GM19240 (cell line): ENCODE measurements at regions not wholly inside any gene's neighbourhood (a gene's known extent, or its start where the extent isn't known, plus 50 kb on each side); places are given as distances from the start of the nearest gene placed in this dataset.
"Not testable (repeated sequence)": the region's sequence is repeated elsewhere in the genome, so short reads cannot be mapped to it uniquely, and the experiment has no call there.

Source experiments
- DNase-seq: peaks from one replicate; pipeline ENCODE4 v3.0.0; 2011; ENCODE audit warnings: low spot score; ENCODE audit not compliant: insufficient read length

DNA sequence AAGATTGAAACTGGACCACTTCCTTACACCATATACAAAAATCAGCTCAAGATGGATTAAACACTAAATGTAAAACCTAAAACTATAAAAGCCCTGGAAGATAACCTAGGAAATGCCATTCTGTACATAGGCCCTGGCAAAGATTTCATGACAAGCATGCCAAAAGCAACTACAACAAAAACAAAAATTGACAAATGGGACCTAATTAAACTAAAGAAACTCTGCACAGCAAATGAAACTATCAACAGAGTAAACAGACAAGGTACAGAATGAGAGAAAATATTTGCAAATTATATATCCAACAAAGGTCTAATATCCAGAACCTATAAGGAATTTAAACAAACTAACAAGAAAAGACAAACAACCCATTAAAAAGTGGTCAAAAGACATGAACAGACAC, 173.1 kb upstream of the CCDC54 start:
- no peak for DNase-seq

DNA sequence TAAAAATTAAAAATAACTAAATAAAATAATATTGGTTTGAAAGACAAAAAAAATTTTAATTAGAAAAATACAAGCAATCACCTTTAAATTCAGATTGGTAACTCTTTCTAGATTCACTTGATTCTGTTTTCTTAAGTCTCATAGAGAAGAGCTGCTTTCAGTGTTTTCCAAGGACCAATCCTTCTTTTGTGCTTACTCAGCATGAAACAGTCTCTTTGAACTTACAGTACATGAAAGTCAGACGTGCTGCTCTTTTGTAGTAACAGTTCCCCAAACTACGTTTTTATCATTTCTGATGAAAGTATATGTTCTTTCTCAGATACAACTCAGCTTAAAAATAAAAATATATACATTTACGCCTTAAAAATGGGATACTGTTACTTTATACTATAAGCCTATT, 171.9 kb upstream of the CCDC54 start:
- DNase-seq, result no peak

DNA sequence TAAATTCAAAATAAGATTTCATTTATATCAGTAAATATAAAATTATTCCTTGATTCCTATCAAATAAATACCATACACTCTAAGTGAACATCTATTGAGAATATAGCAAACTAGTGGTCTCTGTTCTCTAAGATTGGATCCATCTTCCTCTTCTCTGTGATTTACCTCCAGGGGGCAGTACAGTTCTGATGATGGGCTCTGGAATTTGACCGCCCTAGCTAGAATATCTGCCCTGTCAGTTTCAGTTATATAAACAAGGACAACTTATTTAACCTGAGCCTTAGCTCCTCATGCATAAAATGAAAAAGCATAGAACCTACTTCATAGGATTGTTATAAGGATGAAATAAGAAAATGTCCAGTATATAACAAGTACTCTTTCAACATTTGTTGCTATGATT, 171.1 kb upstream of the CCDC54 start:
- no peak for DNase-seq

DNA sequence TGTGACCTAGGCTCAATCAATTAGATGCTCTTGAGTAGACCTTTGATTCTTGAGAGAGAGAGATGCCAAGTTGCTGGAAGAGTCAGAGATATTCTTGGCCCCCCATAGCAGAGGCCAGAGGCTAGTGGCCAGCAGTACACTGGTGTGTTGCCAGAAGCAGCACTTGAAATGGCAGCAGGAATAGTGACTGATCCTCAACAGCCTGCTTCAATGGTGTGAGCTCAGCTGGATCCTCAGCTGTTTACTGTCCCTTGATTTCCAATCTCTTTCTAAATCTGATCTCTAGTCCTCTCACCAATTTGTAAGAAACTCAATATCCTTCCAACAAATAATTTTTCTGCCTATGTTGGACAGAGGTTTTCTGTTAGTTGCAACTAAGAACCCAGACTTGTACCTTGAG, 170.3 kb upstream of the CCDC54 start:
- DNase-seq, result no peak

DNA sequence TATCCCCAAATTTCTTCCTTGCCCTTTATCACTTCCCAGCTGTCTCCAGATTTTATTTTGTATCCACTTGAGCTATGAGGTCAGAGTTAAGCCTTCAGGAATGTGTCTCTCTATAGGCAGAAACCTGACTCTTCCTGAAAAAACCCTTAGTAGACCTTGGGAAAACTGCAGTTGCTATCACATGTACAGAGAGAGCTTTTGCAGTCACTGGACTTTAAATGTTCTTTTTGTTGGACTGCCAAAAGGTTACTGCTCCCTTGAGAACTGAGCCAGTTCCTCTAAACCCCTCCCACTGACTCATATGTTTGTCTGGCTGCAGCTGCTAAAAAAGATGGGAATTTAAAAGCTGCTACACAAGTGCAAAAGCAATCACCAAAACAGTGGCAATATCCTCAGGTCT, 169.1 kb upstream of the CCDC54 start:
- no peak for DNase-seq

DNA sequence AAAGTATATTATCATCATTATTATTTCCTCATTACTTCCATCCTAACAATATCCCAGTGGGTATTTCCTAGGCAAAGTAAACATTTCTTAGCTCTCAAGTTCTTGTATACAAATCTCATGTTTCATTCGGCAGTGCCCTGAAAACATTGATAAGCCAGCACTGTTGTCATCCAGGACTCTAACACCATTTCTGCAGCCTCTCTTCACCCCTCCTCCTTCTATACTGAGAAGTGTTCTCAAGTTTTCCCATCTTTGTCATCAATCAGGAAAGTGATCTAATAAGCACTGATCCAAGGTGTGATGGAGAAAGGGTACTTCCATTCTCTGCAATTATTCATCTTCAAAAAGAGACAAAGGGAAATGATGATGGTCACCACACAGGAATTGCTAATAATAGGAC, 168.4 kb upstream of the CCDC54 start:
- no peak for DNase-seq

DNA sequence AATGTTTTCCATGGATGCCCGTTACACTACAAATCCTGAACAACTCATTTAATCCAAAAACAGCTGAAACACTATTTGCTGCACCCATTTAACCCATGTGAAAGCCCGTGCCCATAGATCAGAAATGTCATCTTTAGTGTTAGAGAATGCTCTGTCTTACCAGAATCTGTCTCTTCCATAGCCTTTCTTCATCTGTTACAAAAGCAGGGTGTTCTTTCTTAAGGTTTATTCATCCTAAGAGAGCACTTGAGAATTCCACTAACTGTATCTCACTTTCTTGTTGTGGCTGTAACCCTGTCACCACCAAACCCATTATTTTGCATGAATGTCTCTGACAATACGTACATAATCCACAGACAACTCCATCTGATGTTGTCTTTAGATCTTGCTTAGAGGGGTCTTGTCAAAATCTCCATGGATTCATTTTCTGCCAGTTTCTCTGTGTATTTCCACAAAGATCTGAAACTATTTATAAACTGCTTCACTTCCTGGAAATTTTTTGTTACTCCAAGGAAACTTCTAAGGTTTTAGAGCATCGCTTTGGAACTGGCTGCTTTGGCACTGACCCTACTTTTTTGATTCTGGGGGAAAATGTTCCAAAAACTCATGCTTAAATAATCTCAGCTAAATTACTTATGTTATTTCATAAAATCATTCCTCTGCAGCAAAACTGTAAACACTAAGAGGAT, 167.8 kb upstream of the CCDC54 start:
- no peak for DNase-seq

DNA sequence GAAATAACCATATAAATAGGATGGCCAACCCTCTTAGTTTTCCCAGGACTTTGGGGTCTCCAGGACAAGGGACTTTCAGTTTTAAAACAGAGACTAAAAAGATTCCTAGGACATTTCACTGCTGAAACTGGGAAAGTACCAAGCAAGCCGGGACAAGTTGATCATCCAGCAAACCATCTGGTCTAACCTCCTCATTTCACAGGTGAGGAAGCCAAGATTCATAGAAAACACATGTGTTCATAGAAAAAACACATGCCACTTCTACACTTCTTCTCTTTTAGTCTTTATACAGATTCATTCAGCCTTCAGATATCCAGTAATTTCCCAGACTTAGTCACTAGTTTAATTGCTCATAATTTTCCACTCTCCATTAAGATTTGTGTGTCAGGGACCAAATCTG, 165.6 kb upstream of the CCDC54 start:
- DNase-seq, result no peak

DNA sequence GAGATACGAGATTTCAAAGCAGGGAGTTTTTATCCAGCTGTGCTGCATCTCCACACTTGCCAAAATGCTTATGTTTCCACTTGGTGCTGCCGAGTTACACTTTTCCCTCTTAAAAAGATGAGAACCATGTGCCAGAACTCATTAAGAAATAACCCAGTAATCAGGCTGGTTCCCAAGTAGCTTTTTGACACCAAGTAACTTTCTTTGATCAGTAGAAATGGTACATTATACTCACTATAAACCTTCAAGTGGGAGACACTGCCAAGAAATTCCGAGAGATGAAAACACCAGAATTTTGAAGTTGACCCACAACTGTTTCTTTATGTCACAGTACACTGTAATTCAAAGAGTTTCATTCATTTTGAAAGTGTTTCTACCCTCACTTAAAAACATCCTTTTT, 164.6 kb upstream of the CCDC54 start:
- no peak for DNase-seq

DNA sequence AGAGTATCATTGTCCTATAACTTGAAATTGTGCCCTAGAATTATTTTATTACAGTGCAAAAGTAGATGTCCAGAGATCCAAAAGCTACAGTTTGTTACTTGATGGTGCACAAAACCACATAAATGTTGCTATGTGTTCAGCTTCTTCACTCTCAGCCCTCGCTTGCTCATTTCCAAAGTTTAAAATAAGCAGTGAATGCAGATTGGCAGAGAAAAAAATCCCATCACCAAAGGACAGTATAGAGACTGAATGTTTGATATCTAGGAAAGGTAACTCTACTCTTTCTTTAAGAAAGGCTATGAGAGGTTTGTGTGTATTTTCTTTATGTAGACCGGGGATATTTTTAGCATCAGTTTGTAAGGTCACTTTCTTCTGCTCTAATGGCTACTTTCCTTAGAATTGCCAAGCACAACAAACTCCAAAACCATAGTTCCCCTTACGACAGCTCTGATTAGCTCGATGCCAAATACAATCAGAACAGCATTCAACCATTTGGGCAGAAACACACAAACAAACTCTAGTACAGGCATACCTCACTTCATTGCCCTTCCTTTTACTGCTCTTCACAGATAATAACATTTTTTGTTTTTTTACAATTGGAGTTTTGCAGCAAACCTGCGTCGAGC, 164.1 kb upstream of the CCDC54 start:
- DNase-seq, result no peak

DNA sequence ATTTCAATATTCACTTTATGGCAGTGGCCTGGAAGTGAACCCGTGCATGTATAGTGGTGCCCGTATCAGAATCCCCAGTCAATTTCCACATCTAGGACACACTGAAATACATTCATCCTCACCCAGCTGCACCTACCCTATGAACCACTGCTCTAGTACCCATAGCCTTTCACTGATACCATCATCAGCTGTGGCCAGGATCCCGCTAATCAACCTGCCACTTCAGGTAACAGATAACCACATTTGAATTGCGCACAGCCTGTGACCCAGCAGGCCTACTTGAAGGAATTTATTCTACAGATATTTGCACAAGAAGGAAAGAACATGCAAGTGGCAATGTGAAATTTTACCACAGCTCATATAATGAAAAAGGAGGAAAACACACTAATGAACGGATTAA, 161.0 kb upstream of the CCDC54 start:
- no peak for DNase-seq

DNA sequence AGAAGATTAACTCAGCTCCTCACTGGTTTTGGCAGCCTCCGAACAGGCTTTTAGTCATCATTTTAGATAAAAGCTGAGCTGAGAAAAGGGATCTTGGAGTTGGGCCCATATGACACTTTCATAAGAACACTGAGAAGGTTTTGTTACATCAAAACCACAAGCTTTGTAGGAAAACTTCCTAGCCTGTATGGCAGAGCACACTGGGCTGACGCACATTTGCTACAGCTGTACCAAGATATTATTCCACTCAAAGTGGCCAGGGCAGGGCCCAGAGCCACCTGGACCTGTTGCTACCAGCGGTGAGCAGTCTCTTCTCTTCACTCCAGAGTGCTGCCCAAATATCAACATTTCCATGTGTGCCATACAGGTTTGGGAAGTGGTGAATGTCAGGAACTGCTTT, 160.5 kb upstream of the CCDC54 start:
- no peak for DNase-seq

DNA sequence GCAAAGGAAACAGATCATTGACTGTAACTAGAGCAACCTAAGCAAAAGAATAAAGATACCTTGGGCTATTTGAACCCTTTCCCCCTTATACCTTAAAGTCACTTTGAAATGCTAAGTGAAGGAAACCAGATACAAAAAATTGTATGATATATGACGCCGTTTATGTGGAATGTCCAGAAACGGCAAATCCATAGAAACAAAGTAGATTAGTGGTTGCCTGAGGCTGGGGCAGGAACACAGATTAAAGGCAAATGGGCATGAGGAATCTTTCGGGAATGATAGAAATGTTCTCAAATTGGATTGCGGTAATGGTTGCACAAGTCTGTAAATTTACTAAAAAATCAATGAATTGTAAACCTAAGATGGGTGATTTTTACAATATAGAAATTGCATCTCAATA, 160.1 kb upstream of the CCDC54 start:
- DNase-seq, result no peak

DNA sequence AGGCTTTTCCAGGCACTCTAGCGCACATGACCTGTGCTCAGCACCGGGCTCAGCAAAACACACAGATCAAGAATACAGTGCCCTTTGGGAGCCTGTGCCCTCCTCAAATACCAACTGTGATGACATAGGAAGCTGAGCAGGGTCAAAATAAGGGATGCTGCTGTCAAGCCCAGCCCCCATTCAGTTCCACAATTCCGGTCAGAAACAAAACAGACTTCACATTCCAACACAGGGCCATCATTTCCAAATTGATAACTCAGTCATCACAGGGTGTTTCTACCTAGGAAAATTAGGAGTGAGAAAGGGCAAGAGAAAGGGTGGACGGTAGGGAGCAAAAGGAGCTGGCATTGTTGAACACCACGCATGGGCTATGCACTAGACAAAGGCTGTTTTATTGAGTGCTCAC, 158.4 kb upstream of the CCDC54 start:
- no peak for DNase-seq

DNA sequence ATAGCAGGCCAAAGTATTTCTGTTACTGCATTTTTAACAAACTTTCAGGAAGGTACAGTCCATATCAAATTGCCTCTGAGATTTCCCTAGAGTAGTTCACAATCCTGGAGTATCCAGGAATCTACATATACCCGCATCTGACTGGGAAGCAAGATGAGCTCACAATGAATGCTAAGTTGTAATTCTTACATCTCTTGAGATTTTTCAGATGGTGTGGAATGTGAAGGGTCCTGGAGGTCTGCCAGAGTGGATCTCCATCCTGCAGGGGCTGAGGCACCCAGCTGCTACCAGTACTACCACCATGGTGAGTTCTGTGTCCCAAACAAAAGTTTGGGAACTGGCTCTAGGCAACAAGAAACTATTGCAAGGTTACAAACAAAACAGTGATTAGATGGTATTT, 156.7 kb upstream of the CCDC54 start:
- no peak for DNase-seq

DNA sequence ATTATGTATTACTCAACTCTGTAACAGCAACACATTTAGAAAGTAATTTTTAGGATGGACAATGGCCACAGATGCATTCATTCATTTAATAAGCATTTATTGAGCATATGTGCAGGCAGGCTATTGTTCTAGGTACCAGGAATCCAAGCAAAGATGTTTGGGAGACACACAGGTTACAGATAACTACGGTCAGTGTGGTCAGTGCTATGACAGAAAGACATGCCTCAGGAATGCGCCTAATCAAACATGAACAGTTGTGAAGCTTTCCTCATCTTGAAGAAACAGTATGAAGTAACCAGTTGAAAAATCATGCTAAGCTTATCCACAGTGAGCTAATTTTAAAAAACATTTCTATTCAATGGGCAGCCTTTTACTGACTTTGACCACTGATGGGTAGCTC, 155.4 kb upstream of the CCDC54 start:
- DNase-seq, result no peak

DNA sequence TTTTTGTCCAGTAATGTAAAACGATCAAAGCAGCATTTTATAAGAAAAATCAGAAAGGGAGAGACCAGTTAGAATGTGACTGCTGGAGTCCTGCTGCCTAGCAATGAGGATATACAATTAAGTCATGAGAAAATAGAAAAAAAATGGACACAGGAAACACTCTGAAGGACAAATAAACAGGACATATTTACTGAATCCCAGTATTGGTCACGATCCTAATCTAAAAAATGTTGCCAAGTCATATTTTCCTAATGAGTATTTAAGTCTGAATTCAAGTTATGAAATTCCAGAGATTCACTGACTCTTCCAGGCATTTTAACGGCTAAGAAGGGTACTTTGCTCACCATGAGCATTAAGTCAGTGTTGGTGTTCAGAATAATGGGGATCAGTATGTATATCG, 154.3 kb upstream of the CCDC54 start:
- DNase-seq, result no peak

DNA sequence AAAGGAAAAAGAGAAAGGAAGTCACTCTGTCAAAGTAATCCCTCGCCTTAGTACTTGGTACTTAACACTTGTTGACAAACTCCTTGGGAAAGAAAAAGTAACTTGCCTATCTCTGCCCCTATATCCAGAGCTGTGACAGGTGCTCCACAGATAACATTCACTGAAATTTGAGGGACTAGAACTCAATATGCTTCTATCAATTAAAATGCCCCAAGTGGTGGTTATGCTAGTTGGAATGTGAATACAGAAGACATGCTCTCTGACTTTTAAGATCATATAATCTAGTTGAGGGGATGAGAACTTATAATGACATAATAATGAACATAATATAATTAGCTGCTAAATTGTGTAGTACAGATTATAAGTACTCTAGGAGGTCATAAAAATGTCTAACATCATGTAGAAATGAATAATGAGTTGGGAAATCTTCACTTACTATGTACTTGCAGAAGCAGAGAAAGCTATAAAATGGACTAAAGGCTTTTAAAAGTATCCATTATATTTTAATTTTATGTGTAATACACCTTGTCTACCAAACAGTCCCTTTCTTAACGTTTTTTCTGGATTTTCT, 153.1 kb upstream of the CCDC54 start:
- DNase-seq, result no peak

DNA sequence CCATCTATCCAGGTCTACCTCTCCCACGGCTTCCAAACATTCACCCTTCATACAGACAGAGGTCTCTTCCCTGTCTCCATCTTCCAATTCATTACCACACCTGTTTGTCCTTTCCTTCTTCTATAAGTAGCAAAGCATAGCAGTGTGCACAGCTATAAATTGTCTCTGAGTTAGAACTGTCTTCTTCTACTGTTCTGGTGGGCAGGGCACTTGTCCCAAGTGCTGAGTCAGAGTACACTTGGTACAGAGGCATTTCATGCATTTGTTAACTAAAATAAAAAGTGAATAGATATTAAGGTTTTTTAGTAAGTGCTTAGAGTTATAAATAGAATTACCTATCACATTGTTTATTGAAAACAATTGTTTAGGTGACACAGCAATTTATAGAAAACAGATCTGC, 150.1 kb upstream of the CCDC54 start:
- no peak for DNase-seq

DNA sequence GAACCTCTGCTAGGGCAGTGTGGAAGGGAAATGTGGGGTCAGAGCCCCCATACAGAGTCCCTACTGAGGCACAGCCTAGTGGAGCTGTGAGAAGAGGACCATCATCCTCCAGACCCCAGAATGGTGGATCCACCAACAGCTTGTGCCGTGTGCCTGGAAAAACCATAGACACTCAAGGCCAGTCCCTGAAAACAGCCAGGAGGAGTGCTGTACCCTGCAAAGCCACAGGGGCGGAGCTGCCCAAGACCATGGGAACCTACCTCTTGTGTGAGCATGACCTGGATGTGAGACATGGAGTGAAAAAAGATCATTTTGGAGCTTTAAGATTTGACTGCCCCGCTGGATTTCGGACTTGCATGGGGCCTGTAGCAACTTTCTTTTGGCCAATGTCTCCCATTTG, 143.4 kb upstream of the CCDC54 start:
- not testable (repeated sequence) for DNase-seq

DNA sequence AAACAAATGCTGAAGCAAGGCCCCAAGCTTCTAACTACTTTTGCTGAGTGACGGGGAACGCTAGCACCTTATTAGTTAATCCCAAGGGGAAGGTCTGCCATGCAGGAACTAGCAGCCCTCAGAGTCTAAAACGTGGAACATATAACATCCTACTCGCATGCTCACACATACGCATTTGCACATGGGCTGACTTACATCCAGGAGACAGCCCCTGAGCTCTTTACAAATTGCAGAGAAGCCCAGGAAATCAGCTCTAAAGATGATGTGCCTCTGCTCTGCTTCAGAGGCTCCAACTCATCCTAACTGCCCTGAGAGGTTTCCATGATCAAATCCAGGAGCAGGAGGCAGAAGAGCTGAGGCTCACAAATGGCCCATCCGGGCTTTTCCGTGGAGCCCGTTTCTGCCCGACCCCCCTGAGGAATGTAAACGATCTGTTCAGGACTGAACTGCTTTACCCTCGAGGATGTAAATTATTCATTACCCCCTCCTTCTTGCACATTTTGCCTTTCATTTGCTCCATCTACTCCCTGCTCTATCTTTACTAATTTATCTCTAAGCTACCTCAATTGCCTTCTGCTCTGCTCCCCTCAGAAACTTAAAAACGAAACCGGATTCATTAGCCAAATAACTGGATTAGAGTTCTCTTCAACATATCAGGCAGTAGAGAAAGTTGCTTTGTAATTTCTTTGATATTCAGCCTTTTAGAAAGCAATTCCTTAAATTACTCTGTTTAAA, 141.9 kb upstream of the CCDC54 start:
- DNase-seq, result no peak

DNA sequence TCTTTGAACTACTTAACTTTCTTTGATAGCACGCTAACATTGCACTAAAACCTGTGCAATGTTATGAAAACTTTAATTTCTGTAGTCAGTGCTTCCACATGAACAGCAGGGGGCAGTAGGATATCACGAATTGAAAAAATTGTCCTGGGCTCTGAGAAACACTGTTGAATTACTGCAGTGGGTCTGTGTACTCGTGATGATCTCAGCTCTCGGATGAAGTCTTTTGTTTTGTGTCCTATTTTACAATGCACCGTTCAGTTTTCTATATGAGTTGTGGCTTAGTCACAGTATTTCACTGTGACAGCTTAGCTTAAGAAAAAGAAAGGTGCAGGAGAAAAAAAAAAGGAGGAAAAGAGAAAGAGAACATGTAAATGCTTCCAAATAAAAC, 141.3 kb upstream of the CCDC54 start:
- peak; percentile 32 for DNase-seq
